HPDE6-E6E7 (cell line): ENCODE measurements at regions not wholly inside any gene's neighbourhood (a gene's known extent, or its start where the extent isn't known, plus 50 kb on each side); places are given as distances from the start of the nearest gene placed in this dataset.

Source experiments
- DNase-seq: peaks from one replicate; pipeline ENCODE4 v3.0.0; 2011; ENCODE audit warnings: missing footprints; ENCODE audit errors: extremely low spot score

GRCh38 chr5:97714424-97714823, 531.4 kb upstream of the RIOK2 start:
- no peak for DNase-seq

GRCh38 chr5:97726106-97726505, 543.1 kb upstream of the RIOK2 start:
- no peak for DNase-seq

- DNase-seq, result no peak
Observed at GRCh38 chr5:97728920-97729319, 545.9 kb upstream of the RIOK2 start.

GRCh38 chr5:97729938-97730337, 546.9 kb upstream of the RIOK2 start:
- DNase-seq, result no peak

DNA sequence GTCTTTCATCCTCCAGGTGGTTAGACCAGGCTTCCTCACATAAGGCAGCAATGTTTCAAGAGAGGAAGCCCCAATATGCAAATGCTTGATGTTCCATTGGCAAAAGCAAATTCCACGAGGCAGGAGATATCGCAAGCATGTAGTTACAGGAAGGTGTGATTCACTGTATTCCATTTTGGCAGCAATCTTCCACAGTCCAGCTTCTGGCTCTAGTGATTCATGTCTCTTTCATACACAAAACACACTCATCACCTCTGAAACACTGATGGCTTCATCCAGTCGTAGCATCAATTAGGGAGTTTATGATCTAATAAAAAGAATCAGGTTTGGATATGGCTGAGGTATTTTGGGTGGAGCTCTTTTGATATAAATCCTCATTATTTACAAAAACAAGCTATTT, 552.2 kb upstream of the RIOK2 start:
- peak; percentile 55 for DNase-seq

DNA sequence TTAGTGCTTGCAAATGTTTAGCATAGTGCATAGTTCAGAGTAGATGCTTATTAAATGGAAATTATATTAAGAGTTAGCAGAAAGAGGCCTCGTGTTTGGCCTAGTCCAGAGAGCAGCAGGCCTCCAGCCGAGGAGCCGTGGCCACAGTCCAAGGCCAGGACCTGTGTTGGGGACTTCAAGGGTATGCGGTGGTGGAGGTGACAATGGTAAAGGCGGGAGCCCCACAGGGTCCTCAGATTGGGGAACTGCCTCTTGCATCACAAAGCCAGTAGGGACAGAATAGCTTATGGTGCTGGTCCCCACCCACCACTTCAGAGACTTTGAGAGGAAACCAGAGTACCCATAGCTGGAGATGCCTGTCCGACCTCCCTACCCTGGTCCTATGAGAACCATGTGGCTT, 554.6 kb upstream of the RIOK2 start:
- no peak for DNase-seq

DNA sequence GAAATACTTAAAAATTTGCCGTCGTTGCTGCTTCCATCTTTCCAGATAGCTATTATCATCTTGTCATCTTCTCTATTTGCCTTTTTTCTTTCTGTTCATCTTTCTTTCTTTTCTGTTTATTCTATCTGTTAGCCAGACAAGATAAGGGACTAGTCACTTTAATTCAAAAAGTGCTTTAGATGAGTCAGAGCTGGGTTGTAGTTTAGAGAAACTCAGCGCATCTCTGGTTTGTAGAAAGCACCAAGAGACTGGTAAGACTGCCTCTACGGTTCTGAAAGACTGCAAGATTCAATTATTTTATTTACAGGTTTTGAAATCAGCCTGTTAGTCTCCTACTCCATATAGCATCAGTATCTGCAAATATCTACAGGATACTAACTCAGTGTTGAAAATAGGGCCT, 562.8 kb upstream of the RIOK2 start:
- no peak for DNase-seq

DNA sequence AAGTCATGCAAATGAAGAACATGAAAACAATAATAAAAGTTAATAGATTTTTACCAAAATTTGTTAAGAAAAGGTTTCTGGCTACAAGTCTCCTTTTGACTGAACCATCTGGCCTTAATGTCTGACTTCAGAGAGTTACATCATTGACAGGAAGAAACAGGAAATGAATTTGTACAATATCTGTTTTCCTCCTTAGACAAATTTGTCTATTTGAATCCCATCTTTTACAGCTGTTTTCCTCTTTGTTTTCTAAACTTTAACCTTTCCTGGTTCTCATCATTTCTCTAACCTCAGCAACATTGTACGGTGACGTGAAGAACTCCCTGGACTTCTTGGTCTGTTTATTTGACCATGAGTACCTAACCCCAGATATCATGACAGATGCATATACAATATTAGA, 567.5 kb upstream of the RIOK2 start:
- no peak for DNase-seq

- no peak for DNase-seq
Observed at GRCh38 chr5:97751540-97751939, 568.5 kb upstream of the RIOK2 start.

GRCh38 chr5:97752871-97753270, 569.8 kb upstream of the RIOK2 start:
- no peak for DNase-seq

GRCh38 chr5:97762483-97762882, 579.4 kb upstream of the RIOK2 start:
- DNase-seq, result no peak

DNA sequence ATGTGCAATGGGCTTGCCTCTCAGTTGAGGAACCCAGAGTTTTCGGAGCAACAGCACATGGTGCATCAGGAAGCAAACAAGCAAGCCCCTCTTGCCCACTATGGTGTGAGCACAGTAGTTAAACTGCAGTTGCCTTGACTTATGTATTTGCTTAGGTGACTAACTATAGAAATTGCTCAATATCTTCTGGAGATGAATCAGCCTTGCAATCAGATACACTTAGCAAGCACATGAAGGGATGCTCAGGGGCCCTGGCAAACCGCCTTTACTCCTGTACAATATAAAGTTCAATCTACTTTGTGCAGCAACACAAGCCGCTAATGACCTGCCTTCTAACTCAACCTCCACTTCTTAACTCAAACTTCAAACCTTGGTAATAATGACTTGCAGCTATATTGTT, 581.7 kb upstream of the RIOK2 start:
- peak; percentile 70 for DNase-seq

DNA sequence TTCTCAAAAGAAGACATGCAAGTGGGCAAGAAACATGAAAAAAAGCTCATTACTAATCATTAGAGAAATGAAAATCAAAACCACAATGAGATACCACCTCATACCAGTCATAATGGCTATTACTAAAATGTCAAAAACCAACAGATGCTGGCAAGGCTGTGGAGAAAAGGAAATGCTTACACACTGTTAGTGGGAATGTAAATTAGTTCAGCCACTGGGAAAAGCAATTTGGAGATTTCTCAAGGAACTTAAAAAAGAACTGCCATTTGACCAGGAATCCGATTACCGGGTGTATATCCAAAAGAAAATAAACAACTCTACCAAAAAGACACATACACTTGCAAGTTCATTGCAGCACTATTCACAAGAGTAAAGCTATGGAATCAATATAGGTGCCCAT, 595.4 kb upstream of the RIOK2 start:
- no peak for DNase-seq

- DNase-seq, result no peak
Observed at GRCh38 chr5:97788369-97788768, 605.3 kb upstream of the RIOK2 start.

- no peak for DNase-seq
Observed at GRCh38 chr5:97797994-97798451, 615.0 kb upstream of the RIOK2 start.

- DNase-seq, result no peak
Observed at GRCh38 chr5:97801461-97801860, 618.4 kb upstream of the RIOK2 start.

- DNase-seq, result no peak
Observed at GRCh38 chr5:97820138-97820537, 637.1 kb upstream of the RIOK2 start.

DNA sequence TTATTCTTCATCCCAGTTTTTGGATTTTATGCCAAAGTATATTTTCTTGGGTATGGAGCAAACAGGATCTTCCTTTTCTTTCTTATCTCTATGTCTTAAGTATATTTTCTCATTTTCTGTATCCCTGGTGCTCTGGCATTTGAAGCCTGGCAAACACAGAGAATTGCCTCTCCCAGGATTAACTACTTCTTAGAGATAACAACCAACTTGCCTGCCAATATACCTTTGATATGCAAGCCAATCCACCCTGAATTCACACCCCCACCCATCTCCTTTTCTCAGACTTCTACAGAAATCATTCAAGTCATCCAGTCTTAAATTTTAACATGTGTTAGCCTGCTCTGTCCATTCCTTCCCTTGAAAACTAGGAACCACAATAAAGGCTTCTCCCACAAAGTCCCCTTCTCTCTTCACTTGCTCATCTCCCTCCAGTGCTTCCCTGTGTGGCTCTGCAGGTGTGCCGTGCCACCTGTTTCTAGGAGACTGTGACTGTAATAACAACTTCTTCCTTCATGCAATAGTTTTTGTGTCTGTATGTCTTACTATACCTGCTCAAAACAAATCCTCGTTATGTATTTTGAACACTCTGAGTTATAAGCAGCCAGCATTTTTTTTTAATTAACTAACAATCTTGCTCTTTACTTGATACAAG, 649.7 kb upstream of the RIOK2 start:
- no peak for DNase-seq

GRCh38 chr5:97834561-97834960, 651.5 kb upstream of the RIOK2 start:
- no peak for DNase-seq

DNA sequence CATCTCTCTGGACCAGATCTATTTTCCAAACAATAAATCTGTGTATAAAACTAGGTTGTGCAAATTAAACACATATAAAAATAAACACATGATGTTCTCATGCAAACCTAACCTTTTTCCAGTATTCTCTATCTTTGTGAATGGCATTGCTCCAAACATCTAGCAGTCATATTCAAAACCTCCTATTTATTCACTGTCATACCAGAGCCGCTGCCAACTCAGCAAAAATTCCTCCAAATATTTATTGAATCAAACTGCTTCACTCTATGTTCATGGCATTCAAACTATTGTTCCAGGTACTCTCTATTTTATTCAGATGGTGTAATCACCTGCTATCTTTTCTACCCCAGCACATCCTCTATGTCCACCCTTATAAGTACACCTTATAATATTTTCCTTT, 652.1 kb upstream of the RIOK2 start:
- DNase-seq, result no peak

- no peak for DNase-seq
Observed at GRCh38 chr5:97836816-97837215, 653.8 kb upstream of the RIOK2 start.

GRCh38 chr5:97838214-97838613, 655.2 kb upstream of the RIOK2 start:
- peak; percentile 58 for DNase-seq

DNA sequence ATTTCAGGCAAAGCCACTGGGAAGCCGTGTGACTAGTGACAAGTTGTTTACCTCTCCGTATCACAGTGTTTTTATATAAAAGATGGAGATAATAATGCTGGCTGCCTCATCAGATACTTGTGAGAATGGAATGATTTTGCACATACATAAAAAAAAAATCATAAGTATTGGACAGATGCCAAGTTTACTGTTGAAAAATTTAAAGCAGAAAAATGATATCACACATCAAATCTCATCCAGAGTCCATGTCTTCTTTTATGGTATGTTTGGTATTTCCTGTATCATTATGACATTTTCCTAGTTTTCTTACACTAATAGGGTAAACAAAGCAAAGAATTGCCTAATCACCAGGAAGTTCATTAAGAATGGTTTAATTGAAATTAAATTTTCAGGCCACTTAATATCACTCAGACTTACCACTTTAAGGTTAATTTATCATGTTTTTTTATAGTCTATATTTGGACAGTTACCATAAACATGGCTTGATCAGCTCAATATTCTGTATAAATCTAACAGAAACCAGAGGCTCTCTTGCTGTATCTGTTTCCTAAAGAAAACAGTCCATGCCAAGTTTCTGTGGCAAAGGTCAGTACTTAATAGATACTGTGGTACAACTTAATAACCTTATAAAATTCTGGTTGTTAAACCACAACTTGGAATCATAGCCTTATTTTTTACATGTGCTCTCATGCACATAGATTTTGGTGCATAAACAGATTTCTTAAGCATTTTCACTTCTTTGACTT, 656.5 kb upstream of the RIOK2 start:
- no peak for DNase-seq

GRCh38 chr5:97840643-97841042, 657.6 kb upstream of the RIOK2 start:
- no peak for DNase-seq
